GM23248 (cell line): ENCODE measurements at regions not wholly inside any gene's neighbourhood (a gene's known extent, or its start where the extent isn't known, plus 50 kb on each side); places are given as distances from the start of the nearest gene placed in this dataset.
"Not testable (repeated sequence)": the region's sequence is repeated elsewhere in the genome, so short reads cannot be mapped to it uniquely, and the experiment has no call there.

Experiments
- DNase-seq: peaks from one replicate; pipeline ENCODE4 v3.0.0-alpha.2; 2015
- H2AFZ ChIP-seq: fragments of 200-600 bp; sonication (generic); 2 replicates; pipeline ENCODE4 v1.6.1; 2016; ENCODE audit warnings: antibody characterized with exemption
- H3F3A ChIP-seq: fragments of 200-600 bp; sonication (generic); 2 replicates; pipeline ENCODE4 v1.6.1; 2016; ENCODE audit warnings: mild to moderate bottlenecking, antibody characterized with exemption, mixed run types; ENCODE audit not compliant: insufficient read depth
- H3K27ac ChIP-seq: fragments of 200-600 bp; sonication (generic); 2 replicates; pipeline ENCODE4 v1.5.1; 2016; ENCODE audit warnings: mild to moderate bottlenecking
- H3K27me3 ChIP-seq: fragments of 200-600 bp; sonication (generic); replicated peaks from 2 replicates; pipeline ENCODE4 v1.6.1; 2016; ENCODE audit warnings: mild to moderate bottlenecking; ENCODE audit not compliant: insufficient read depth
- H3K36me3 ChIP-seq: fragments of 200-600 bp; sonication (generic); 2 replicates; pipeline ENCODE4 v1.6.1; 2016; ENCODE audit warnings: low read depth, mild to moderate bottlenecking
- H3K4me1 ChIP-seq: fragments of 200-600 bp; sonication (generic); 2 replicates; pipeline ENCODE4 v1.6.1; 2016; ENCODE audit warnings: mild to moderate bottlenecking; ENCODE audit not compliant: insufficient read depth
- H3K4me2 ChIP-seq: fragments of 200-600 bp; sonication (generic); one replicate; pipeline ENCODE4 v1.6.1; 2016; ENCODE audit warnings: mild to moderate bottlenecking; ENCODE audit not compliant: unreplicated experiment
- H3K4me3 ChIP-seq: fragments of 200-600 bp; sonication (generic); 2 replicates; pipeline ENCODE4 v1.5.1; 2016; ENCODE audit warnings: mild to moderate bottlenecking
- H3K79me2 ChIP-seq: fragments of 200-600 bp; sonication (generic); 2 replicates; pipeline ENCODE4 v1.6.1; 2016; ENCODE audit warnings: mild to moderate bottlenecking; ENCODE audit not compliant: insufficient read depth
- H3K9ac ChIP-seq: fragments of 200-600 bp; sonication (generic); 2 replicates; pipeline ENCODE4 v1.6.1; 2016; ENCODE audit warnings: mild to moderate bottlenecking
- H3K9me2 ChIP-seq: fragments of 200-600 bp; sonication (generic); 2 replicates; pipeline ENCODE4 v1.6.1; 2016; ENCODE audit warnings: mixed run types, mild to moderate bottlenecking, moderate library complexity; ENCODE audit not compliant: insufficient read depth
- H3K9me3 ChIP-seq: fragments of 200-600 bp; sonication (generic); one replicate; pipeline ENCODE4 v1.6.1; 2017; ENCODE audit warnings: low read depth
- H4K20me1 ChIP-seq: fragments of 200-600 bp; sonication (generic); 2 replicates; pipeline ENCODE4 v1.6.0; 2016; ENCODE audit not compliant: insufficient read depth
- EZH2 ChIP-seq: fragments of 200-600 bp; sonication (generic); IDR thresholded peaks from 2 replicates; pipeline ENCODE4 v1.6.1; 2018; ENCODE audit warnings: antibody characterized with exemption, mild to moderate bottlenecking; ENCODE audit not compliant: insufficient read depth, poor library complexity, severe bottlenecking
- EZH2phosphoT487 ChIP-seq: fragments of 200-600 bp; sonication (generic); IDR thresholded peaks from 2 replicates; pipeline ENCODE4 v1.6.1; 2018; ENCODE audit warnings: antibody characterized with exemption, moderate library complexity, mild to moderate bottlenecking, low read depth; ENCODE audit not compliant: insufficient read depth
- WGBS, 2 experiments: methylation state at CpG; one replicate each; pipeline ENCODE4 v1.1.6; 2015 to 2017; ENCODE audit warnings: low lambda C conversion rate in 2 of 2, low coverage in 1 of 2; ENCODE audit errors: missing lambda C conversion rate in 2 of 2; 5-methylcytosine and 5-hydroxymethylcytosine counted together
- in situ Hi-C: fragments of 300-500 bp; cut with MboI; formaldehyde crosslinking; loops from 2 replicates; pipeline ENCODE4 v1.15.0; 2020

DNA sequence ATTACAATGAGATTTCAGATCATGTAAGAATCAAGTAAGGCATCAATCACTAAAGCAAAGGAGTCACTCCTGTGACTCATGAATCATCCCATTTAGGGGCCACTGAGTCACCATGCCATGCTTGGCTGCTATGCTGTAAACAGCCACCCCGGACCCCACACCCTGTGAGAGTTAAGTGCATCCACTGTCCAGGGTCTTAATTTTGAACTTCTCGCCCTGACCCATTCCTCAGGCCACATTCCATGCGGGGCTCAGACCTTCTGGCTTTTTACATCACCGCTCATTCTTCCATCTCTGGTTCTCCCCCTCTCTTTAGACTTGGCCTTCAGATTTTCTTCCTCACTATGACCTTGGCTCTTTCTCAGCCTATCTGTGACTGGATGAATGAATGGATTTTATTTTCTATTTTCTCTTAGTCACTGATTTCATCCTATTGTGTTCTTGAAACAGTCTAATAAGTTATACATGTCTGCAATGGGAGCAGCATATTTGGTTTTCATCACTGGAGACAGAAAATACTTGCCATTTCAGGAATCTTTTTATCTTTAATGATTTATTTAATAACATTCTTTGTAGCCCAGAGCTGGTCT is 239.6 kb downstream of the SKIDA1 start:
- Histone ChIP-seq H3K9me3 (no peaks in the 10 kb centered on the region), H3K9me2 (no peaks in the 10 kb centered on the region), H3K36me3 (no peaks in the 10 kb centered on the region), H3K79me2 (no peaks in the 10 kb centered on the region), H3F3A (no peaks in the 10 kb centered on the region), H2AFZ (no peak overlapping the region), H3K27me3 (no peaks in the 10 kb centered on the region), H3K9ac (no peak overlapping the region), H3K4me2 (no peak overlapping the region), H3K4me1 (0 out of 2 replicates have a peak, but pooled peaks cover under 1% of the 10 kb centered on the region), H4K20me1 (no peaks in the 10 kb centered on the region), H3K27ac (no peak overlapping the region), H3K4me3 (no peak overlapping the region)
- no peak for TF ChIP-seq EZH2phosphoT487
- TF ChIP-seq EZH2: no peak
- 80 to 81% methylated on average over 4 of the region's 4 CpGs for WGBS, 2 experiments
- DNase-seq: peak; percentile 7
- in situ Hi-C loops: loop anchor here (5.0 to 25.0 kb wide), 2 partner anchors 211 to 451 kb away; no protein-coding TSS in a partner anchor

DNA sequence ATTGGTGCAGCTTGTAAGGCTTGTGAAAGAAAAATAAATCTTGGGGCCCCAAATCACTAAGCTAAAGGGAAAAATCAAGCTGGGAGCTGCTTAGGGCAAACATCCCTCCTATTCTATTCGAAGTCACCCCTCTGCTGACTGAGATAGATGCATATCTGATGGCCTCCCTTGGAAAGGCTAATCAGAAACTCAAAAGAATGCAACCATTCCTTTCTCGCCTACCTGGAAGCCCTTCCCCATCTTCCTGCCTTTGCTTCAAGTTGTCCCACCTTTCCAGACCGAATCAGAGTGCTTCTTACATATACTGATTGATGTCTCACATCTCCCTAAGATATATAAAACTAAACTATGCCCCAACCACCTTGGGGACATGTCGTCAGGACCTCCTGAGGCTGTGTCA is 240.3 kb downstream of the SKIDA1 start:
- no peak overlapping the region for H3K9ac ChIP-seq
- no peak overlapping the region for H3K4me2 ChIP-seq
- H2AFZ ChIP-seq: no peak overlapping the region
- no peak for DNase-seq
- in situ Hi-C loops: loop anchor here (5.0 to 25.0 kb wide), 2 partner anchors 212 to 452 kb away; no protein-coding TSS in a partner anchor
- no peaks in the 10 kb centered on the region for H3K27me3 ChIP-seq
- no peaks in the 10 kb centered on the region for H3K4me1 ChIP-seq
- H3K27ac ChIP-seq: no peak overlapping the region
- H3K9me2 ChIP-seq: no peaks in the 10 kb centered on the region
- WGBS, 2 experiments: 76 to 82% methylated on average over 4 of the region's 4 CpGs
- H3K9me3 ChIP-seq: no peaks in the 10 kb centered on the region
- no peaks in the 10 kb centered on the region for H3K36me3 ChIP-seq
- no peaks in the 10 kb centered on the region for H3F3A ChIP-seq
- H3K79me2 ChIP-seq: no peaks in the 10 kb centered on the region
- no peaks in the 10 kb centered on the region for H4K20me1 ChIP-seq
- TF ChIP-seq EZH2phosphoT487 (no peak), EZH2 (no peak)
- no peak overlapping the region for H3K4me3 ChIP-seq

DNA sequence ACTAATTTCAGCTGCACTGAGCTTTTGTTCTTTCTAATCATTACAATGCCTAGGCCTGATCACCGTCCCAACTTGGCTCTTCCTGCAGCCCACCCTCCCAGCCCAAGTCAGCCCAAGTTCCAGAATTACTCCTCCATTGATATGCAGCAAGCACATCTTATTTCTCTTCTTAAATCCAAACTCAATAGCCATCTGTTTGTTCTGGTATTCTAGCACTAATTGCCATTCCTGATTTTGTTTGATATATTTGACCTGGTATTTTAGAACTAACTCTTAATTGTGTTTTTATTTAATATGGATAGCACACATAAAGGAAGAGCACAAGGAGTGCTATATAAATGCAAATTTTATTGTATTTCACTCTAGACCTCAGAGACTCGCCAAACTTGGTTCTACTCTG is 241.2 kb downstream of the SKIDA1 start:
- Histone ChIP-seq H2AFZ (no peak overlapping the region), H3K27ac (no peak overlapping the region), H3K79me2 (no peaks in the 10 kb centered on the region), H4K20me1 (no peaks in the 10 kb centered on the region), H3K9me3 (no peaks in the 10 kb centered on the region), H3K9me2 (no peaks in the 10 kb centered on the region), H3K4me3 (no peak overlapping the region), H3F3A (no peaks in the 10 kb centered on the region), H3K36me3 (no peaks in the 10 kb centered on the region), H3K27me3 (no peaks in the 10 kb centered on the region), H3K4me2 (no peak overlapping the region), H3K4me1 (no peaks in the 10 kb centered on the region), H3K9ac (no peak overlapping the region)
- in situ Hi-C loops: loop anchor here (25.0 kb wide), 1 partner anchor 453 kb away; no protein-coding TSS in a partner anchor
- 55 to 70% methylated on average over 2 of the region's 2 CpGs for WGBS, 2 experiments
- no peak for TF ChIP-seq EZH2
- no peak for TF ChIP-seq EZH2phosphoT487
- DNase-seq: no peak

DNA sequence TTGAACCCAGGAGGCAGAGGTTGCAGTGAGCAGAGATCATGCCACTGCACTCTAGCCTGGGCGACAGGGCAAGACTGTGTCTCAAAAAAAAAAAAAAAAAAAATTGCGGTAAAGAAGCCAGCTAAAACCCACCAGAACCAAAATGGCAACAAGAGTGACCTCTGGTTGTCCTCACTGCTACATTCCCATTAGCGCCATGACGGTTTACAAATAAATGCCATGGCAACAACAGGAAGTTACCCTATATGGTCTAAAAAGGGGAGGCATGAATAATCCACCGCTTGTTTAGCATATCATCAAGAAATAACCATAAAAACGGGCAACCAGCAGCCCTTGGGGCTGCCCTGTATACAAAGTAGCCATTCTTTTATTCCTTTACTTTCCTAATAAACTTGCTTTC is 242.4 kb downstream of the SKIDA1 start:
- 88 to 93% methylated on average over 6 of the region's 6 CpGs for WGBS, 2 experiments
- not testable (repeated sequence) for H3K9me2 ChIP-seq, H3K36me3 ChIP-seq, H3K27me3 ChIP-seq, H3K4me1 ChIP-seq, H3K4me3 ChIP-seq, H4K20me1 ChIP-seq, H3K9me3 ChIP-seq, H3K4me2 ChIP-seq, H2AFZ ChIP-seq, H3K27ac ChIP-seq, DNase-seq, H3K9ac ChIP-seq, H3F3A ChIP-seq, H3K79me2 ChIP-seq
- in situ Hi-C loops: loop anchor here (25.0 kb wide), 1 partner anchor 454 kb away; no protein-coding TSS in a partner anchor
